Testis (tissue), 2 donors: ENCODE measurements at regions not wholly inside any gene's neighbourhood (a gene's known extent, or its start where the extent isn't known, plus 50 kb on each side); places are given as distances from the start of the nearest gene placed in this dataset.

Source experiments
- DNase-seq: peaks from one replicate; pipeline ENCODE4 v3.0.0-alpha.2; 2019
- H3K27ac ChIP-seq, 2 donors: fragments of 200-600 bp; sonication (generic); one replicate each; pipeline ENCODE4 v1.5.1; 2019
- H3K27me3 ChIP-seq: fragments of 200-600 bp; sonication (generic); one replicate; pipeline ENCODE4 v1.5.1; 2019
- H3K36me3 ChIP-seq: fragments of 200-600 bp; sonication (generic); one replicate; pipeline ENCODE4 v1.5.1; 2017; ENCODE audit warnings: low read depth; ENCODE audit errors: missing control alignments
- H3K4me1 ChIP-seq: fragments of 200-600 bp; sonication (generic); one replicate; pipeline ENCODE4 v1.5.1; 2019
- H3K4me3 ChIP-seq, 2 donors: fragments of 200-600 bp; sonication (generic); one replicate each; pipeline ENCODE4 v1.5.1; 2017 to 2019
- H3K9me3 ChIP-seq: fragments of 200-600 bp; sonication (generic); one replicate; pipeline ENCODE4 v1.5.1; 2017
- CTCF ChIP-seq, 3 experiments: fragments of 450-650 bp in 2 of 3; fragments of 200-600 bp in 1 of 3; sonication (generic) in 1 of 3; IDR thresholded peaks; one replicate each; pipeline ENCODE4 v1.5.1; 2016 to 2019; ENCODE audit warnings: antibody characterized with exemption in 3 of 3, mild to moderate bottlenecking in 2 of 3, moderate library complexity in 1 of 3
- POLR2A ChIP-seq: fragments of 450-650 bp; IDR thresholded peaks from one replicate; pipeline ENCODE4 v1.6.1; 2017; ENCODE audit warnings: antibody characterized with exemption, mild to moderate bottlenecking, moderate library complexity
- WGBS, 2 donors: methylation state at CpG; one replicate each; pipeline ENCODE4 v1.1.5; 2018; 5-methylcytosine and 5-hydroxymethylcytosine counted together
- intact Hi-C: fragments of 100-400 bp; cut with DNase I; formaldehyde crosslinking; loops from one replicate; pipeline ENCODE4 v1.15.1; 2023; ENCODE audit warnings: low total_unique reads

DNA sequence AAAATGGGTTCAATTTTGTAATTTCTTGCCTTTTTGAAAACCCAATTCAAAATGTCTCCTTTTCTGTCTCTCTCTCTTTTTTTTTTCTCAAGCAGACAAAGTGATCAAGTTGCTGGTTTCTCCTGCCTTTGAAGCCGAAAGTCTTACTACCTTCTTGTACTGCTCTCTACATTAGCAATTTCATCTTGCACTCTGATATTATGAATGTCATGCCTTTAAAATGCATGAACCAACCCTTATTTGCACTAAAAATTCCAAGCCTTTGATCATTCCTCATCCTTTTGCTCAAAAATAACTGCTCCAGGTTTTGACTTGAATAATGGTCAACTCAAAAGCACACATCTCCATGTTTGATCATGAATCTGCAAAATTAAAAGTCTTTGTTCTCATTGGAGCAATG is 125.2 kb downstream of the CETN3 start:
- WGBS, 2 donors: 91 to 97% methylated on average over 1 of the region's 1 CpG
- no peak overlapping the region for H3K4me3 ChIP-seq
- no peaks in the 10 kb centered on the region for H3K36me3 ChIP-seq
- no peak overlapping the region for H3K27ac ChIP-seq
- no peak for DNase-seq
- no peaks in the 10 kb centered on the region for H3K27me3 ChIP-seq
- H3K9me3 ChIP-seq: no peaks in the 10 kb centered on the region
- TF ChIP-seq POLR2A: no peak
- no peaks in the 10 kb centered on the region for H3K4me1 ChIP-seq
- intact Hi-C loops: no loop called here

GRCh38 chr5:90279091-90279490 is 130.5 kb downstream of the CETN3 start:
- intact Hi-C loops: no loop called here
- Histone ChIP-seq H3K4me3 (peak overlapping the region in 1 of 2 donors; percentile 11), H3K36me3 (no peaks in the 10 kb centered on the region), H3K27me3 (no peaks in the 10 kb centered on the region), H3K4me1 (no peaks in the 10 kb centered on the region), H3K27ac (no peak overlapping the region), H3K9me3 (no peaks in the 10 kb centered on the region)
- DNase-seq: no peak
- 58 to 75% methylated on average over 3 of the region's 3 CpGs for WGBS, 2 donors
- no peak for TF ChIP-seq POLR2A

DNA sequence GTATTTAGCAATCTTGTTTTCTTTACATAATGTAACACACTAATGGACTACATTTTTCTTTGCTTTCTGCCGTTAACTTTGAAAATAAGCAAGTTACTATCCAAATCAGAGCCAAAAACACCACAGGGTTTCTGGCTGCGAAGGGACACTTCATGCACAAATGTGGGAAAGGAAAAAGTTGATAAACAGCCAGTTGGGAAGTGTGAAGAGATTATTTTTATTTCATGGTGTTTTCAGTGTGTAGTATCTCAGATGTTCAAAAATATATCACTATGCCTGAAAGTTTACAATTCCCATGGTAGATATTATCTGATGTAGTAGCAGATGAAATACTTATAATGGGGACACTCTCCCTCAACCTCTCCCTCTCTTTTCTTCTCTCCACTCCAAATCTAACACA is 135.3 kb downstream of the CETN3 start:
- no peaks in the 10 kb centered on the region for H3K9me3 ChIP-seq
- WGBS, 2 donors: 54 to 70% methylated on average over 2 of the region's 2 CpGs

DNA sequence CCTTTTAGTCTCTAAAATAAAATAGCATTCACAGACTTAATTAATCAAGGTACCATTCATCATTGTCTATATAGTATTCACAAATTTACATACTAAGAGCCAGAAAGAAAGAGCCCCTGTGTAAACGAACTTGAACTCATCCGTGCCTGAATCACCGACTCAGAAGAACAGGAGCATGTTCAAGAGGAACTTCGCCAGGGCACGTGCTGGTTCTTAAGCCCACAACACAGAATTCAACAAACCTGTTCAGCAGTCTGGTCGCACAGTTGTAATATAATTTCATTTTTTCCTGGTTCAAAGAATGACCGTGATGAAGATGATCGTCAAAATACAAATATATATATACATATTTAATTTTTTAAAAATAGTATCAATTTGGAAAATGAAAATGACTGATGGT is 141.9 kb downstream of the CETN3 start:
- WGBS, 2 donors: 91 to 92% methylated on average over 8 of the region's 8 CpGs
- H3K9me3 ChIP-seq: no peaks in the 10 kb centered on the region
- H3K4me3 ChIP-seq: no peak overlapping the region
- DNase-seq: no peak
- no peaks in the 10 kb centered on the region for H3K27me3 ChIP-seq
- no peak for TF ChIP-seq CTCF (IDR thresholded peaks at IDR 0.05)
- TF ChIP-seq POLR2A: no peak
- no peak overlapping the region for H3K27ac ChIP-seq
- H3K4me1 ChIP-seq: no peaks in the 10 kb centered on the region
- H3K36me3 ChIP-seq: no peaks in the 10 kb centered on the region
- intact Hi-C loops: loop anchor here (10.0 kb wide), 1 partner anchor 1543 kb away; no protein-coding TSS in a partner anchor

More for the DNA sequence above, 135.3 kb downstream of the CETN3 start:
- H3K4me3 ChIP-seq: no peak overlapping the region
- DNase-seq: no peak
- H3K27ac ChIP-seq: no peak overlapping the region
- TF ChIP-seq POLR2A (no peak), CTCF (IDR thresholded peaks at IDR 0.05) (no peak)
- no peaks in the 10 kb centered on the region for H3K4me1 ChIP-seq
- intact Hi-C loops: no loop called here
- H3K36me3 ChIP-seq: no peaks in the 10 kb centered on the region
- H3K27me3 ChIP-seq: no peaks in the 10 kb centered on the region

DNA sequence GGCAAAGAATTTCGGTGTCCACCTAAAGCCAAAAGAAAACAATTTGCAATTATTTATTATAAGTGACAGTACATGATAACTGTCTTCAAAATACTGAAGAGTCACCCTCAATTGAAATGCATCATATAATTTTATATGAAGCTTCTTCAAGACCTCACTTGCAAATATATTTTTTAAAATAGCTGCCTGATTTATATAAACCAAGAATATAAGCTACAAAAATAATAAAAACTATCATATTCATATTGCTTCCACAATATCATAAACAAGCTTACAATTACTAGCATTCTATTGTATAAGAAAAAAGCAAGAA is 144.1 kb downstream of the CETN3 start:
- TF ChIP-seq CTCF (IDR thresholded peaks at IDR 0.05) (no peak), POLR2A (no peak)
- Histone ChIP-seq H3K27ac (no peak overlapping the region), H3K27me3 (no peaks in the 10 kb centered on the region), H3K4me1 (no peaks in the 10 kb centered on the region), H3K4me3 (no peak overlapping the region), H3K9me3 (no peaks in the 10 kb centered on the region), H3K36me3 (no peaks in the 10 kb centered on the region)
- no peak for DNase-seq
- intact Hi-C loops: loop anchor here (10.0 kb wide), 1 partner anchor 1541 kb away; no protein-coding TSS in a partner anchor
- 0 to 8% methylated on average over 1 of the region's 1 CpG for WGBS, 2 donors

DNA sequence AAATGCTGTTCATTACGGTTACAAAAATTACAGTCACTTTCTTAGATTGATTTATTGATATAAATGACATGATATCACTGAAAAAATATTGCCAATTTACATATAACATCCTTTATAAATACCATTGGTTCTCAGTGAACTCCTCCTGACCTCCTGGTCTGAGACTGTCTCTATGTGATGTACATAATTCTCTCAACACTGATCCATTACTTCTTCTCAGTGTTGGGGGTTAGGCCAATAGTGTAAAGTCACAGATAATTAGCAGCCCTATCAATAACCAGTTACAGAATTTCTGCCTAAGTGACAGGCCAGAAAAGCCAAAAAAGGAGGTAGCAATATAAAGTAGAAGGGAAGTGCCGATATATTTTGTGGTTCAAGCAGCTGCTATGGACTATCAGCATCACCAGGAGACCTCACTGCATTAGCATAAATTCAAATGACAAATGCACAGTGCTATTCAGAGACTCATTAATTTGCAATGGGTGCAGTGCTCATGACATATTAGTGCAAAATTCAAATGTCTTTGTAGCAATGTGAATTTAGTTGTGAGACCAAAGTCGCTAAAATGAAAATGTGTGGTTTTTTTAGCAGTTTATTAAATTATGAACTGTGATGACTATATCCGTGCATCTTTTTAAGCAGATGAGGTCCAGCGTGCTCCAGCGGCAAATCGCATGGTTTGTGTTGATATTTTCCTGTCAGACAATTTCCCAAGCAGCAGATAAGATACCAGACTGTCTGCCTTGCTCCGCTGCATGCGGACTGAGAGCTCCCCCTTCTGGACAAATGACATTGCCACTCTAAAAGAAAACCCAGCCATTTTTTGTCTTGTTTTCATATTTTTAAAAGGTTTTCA is 144.6 kb downstream of the CETN3 start:
- intact Hi-C loops: loop anchor here (10.0 kb wide), 1 partner anchor 1540 kb away; no protein-coding TSS in a partner anchor
- H3K27me3 ChIP-seq: no peaks in the 10 kb centered on the region
- H3K36me3 ChIP-seq: no peaks in the 10 kb centered on the region
- H3K27ac ChIP-seq: no peak overlapping the region
- H3K4me1 ChIP-seq: no peaks in the 10 kb centered on the region
- 22 to 24% methylated on average over 9 of the region's 9 CpGs for WGBS, 2 donors
- H3K4me3 ChIP-seq: no peak overlapping the region
- no peaks in the 10 kb centered on the region for H3K9me3 ChIP-seq
- TF ChIP-seq POLR2A (no peak), CTCF (IDR thresholded peaks at IDR 0.05) (peak; percentile 61 to 94 (median 67))
- peak; percentile 74 for DNase-seq
